ENCODE measurements at regions not wholly inside any gene's neighbourhood (a gene's known extent, or its start where the extent isn't known, plus 50 kb on each side); places are given as distances from the start of the nearest gene placed in this dataset.

DNA sequence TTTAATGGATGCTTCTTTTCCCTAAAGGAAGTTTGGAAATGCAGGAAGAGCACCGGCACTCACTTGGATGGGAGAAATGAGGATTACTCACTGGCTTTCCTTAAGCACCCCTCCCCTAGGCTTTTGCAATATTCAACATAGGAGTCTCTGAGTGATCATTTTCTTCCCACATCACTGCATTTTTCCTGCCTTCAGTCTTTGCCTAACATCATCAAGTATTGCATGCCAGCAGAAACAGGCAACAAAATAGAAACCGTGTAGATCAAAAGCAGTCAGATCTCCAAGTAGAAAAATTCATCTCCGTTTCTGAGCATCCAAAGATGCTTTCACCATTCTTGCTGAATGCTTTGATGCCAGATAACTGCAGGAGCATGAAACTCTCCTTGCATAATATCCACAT lies 119.9 kb downstream of the ADCYAP1R1 start:
- no peak for DNase-seq (ENCODE audit: low spot score)

DNA sequence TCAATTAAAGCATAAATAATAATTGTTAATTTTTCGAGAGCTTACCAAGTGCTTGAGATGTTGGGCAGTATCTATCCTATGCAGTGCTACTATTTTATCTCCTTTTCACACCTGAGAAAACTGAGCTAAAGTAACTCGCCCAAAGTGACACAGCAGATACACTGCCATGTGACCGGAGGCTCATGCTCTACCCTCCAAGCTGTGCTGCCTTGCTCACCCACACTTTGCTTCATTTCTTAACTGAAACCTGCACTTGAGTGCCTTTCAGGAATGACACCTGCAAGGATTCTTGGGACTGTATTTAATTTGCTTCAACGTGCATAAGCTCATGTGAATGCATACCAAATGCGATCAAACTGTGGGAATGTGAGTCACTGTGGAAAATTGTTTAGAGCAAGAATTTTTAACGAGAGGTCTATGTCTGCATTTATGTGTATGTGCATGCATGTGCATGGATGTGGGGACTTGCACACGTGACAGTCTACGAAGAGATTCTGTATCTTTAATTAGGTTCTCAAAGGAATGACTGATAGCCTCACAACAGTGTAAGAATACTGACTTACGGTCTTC lies 119.2 kb downstream of the ADCYAP1R1 start:
- DNase-seq (ENCODE audit: low spot score): no peak
